ENCODE measurements at regions not wholly inside any gene's neighbourhood (a gene's known extent, or its start where the extent isn't known, plus 50 kb on each side); places are given as distances from the start of the nearest gene placed in this dataset.

GRCh38 chr1:30044656-30045144 lies 678.7 kb downstream of the MATN1 start:
- TF ChIP-seq ZNF70 (CRISPR knock-in tag; IDR thresholded peaks at IDR 0.05), result no peak
- no peak for TF ChIP-seq TCF4 (CRISPR knock-in tag; IDR thresholded peaks at IDR 0.05; ENCODE audit: borderline replicate concordance)
- TF ChIP-seq RARB (CRISPR knock-in tag; IDR thresholded peaks at IDR 0.05), result no peak
- TF ChIP-seq ZFP3 (CRISPR knock-in tag; IDR thresholded peaks at IDR 0.05), result no peak
- TF ChIP-seq SNAI2 (CRISPR knock-in tag; IDR thresholded peaks at IDR 0.05), result no peak
- no peak for TF ChIP-seq POU6F1 (CRISPR knock-in tag; IDR thresholded peaks at IDR 0.05; ENCODE audit: borderline replicate concordance, low read depth)
- no peak for TF ChIP-seq GLIS3 (CRISPR knock-in tag; IDR thresholded peaks at IDR 0.05)
